Endodermal cell (in vitro differentiated cells): ENCODE measurements at regions not wholly inside any gene's neighbourhood (a gene's known extent, or its start where the extent isn't known, plus 50 kb on each side); places are given as distances from the start of the nearest gene placed in this dataset.
"Not testable (repeated sequence)": the region's sequence is repeated elsewhere in the genome, so short reads cannot be mapped to it uniquely, and the experiment has no call there.

Source experiments
- DNase-seq: peaks from one replicate; pipeline ENCODE4 v3.0.0-alpha.2; 2017
- H3K27ac ChIP-seq: 2 replicates; pipeline ENCODE4 v1.5.1; 2013; ENCODE audit warnings: mild to moderate bottlenecking, low read depth, low read length, moderate library complexity
- H3K27me3 ChIP-seq: 2 replicates; pipeline ENCODE4 v1.6.1; 2013; ENCODE audit warnings: mild to moderate bottlenecking, low read length, moderate library complexity; ENCODE audit not compliant: insufficient read depth, control insufficient read depth, poor library complexity, severe bottlenecking
- H3K36me3 ChIP-seq: 2 replicates; pipeline ENCODE4 v1.7.0; 2013; ENCODE audit warnings: mild to moderate bottlenecking, low read length, moderate library complexity; ENCODE audit not compliant: control insufficient read depth, insufficient read depth
- H3K4me1 ChIP-seq: one replicate; pipeline ENCODE4 v1.7.0; 2013; ENCODE audit warnings: low read length; ENCODE audit not compliant: control insufficient read depth, insufficient read depth
- H3K4me3 ChIP-seq: 2 replicates; pipeline ENCODE4 v1.5.1; 2013; ENCODE audit warnings: mild to moderate bottlenecking, low read length, moderate library complexity
- H3K9ac ChIP-seq: 2 replicates; pipeline ENCODE4 v1.6.1; 2013; ENCODE audit warnings: mild to moderate bottlenecking, low read length, moderate library complexity; ENCODE audit not compliant: poor library complexity, severe bottlenecking; ENCODE audit errors: extremely low read depth
- H3K9me3 ChIP-seq: 2 replicates; pipeline ENCODE4 v1.6.1; 2013; ENCODE audit warnings: mild to moderate bottlenecking, low read length, moderate library complexity; ENCODE audit not compliant: control insufficient read depth
- H3K27ac Mint-ChIP-seq: 2 replicates; pipeline ENCODE4 v1.8.0; 2020; ENCODE audit warnings: mixed read lengths
- H3K27me3 Mint-ChIP-seq: 2 replicates; pipeline ENCODE4 v1.8.0; 2021; ENCODE audit warnings: mild to moderate bottlenecking, mixed read lengths; ENCODE audit not compliant: insufficient read depth
- H3K36me3 Mint-ChIP-seq: 2 replicates; pipeline ENCODE4 v1.8.0; 2020; ENCODE audit warnings: low read depth, mixed read lengths
- H3K4me1 Mint-ChIP-seq: 2 replicates; pipeline ENCODE4 v1.8.0; 2020; ENCODE audit warnings: mixed read lengths
- H3K4me3 Mint-ChIP-seq: 2 replicates; pipeline ENCODE4 v1.8.0; 2020; ENCODE audit warnings: mild to moderate bottlenecking, moderate library complexity, mixed read lengths
- H3K9me3 Mint-ChIP-seq: 2 replicates; pipeline ENCODE4 v1.8.0; 2020; ENCODE audit warnings: mild to moderate bottlenecking, mixed read lengths
- CTCF ChIP-seq: fragments of 200-600 bp; sonication (generic); conservative IDR thresholded peaks from 2 replicates; pipeline ENCODE4 v1.5.0; 2021; ENCODE audit warnings: antibody characterized with exemption, mild to moderate bottlenecking
- WGBS, 2 experiments: methylation state at CpG; one replicate each; pipeline versions ENCODE4 v1.1.5 to v1.1.7; 2013; ENCODE audit warnings: missing lambda C conversion rate in 2 of 2, mixed read lengths in 1 of 2; ENCODE audit not compliant: insufficient coverage in 1 of 2, insufficient read length in 1 of 2; 5-methylcytosine and 5-hydroxymethylcytosine counted together

GRCh38 chr10:22119575-22119974 is 98.2 kb downstream of the EBLN1 start:
- DNase-seq, H3K36me3 ChIP-seq, H3K4me1 Mint-ChIP-seq, H3K27me3 ChIP-seq, H3K4me3 ChIP-seq, H3K27ac ChIP-seq, H3K27me3 Mint-ChIP-seq, H3K36me3 Mint-ChIP-seq, H3K9me3 ChIP-seq, H3K4me3 Mint-ChIP-seq, H3K9ac ChIP-seq, H3K27ac Mint-ChIP-seq, H3K4me1 ChIP-seq: not testable (repeated sequence)
- 83 to 92% methylated on average over 1 to 5 of the region's 5 CpGs for WGBS, 2 experiments
- peaks cover 43% of the 10 kb centered on the region for H3K9me3 Mint-ChIP-seq

- H3K4me3 Mint-ChIP-seq, result no peak overlapping the region
- TF ChIP-seq CTCF, result no peak
- Histone ChIP-seq H3K4me3 (no peak overlapping the region), H3K4me1 (no peaks in the 10 kb centered on the region), H3K27ac (no peak overlapping the region), H3K9ac (no peak overlapping the region), H3K36me3 (no peaks in the 10 kb centered on the region), H3K27me3 (no peaks in the 10 kb centered on the region), H3K9me3 (no peaks in the 10 kb centered on the region)
- H3K27ac Mint-ChIP-seq, result no peak overlapping the region
- 88 to 100% methylated on average over 2 to 3 of the region's 3 CpGs for WGBS, 2 experiments
- H3K36me3 Mint-ChIP-seq, result no peaks in the 10 kb centered on the region
- peaks cover 12% of the 10 kb centered on the region for H3K4me1 Mint-ChIP-seq
- H3K9me3 Mint-ChIP-seq, result no peaks in the 10 kb centered on the region
- DNase-seq, result no peak
- peaks cover 4% of the 10 kb centered on the region for H3K27me3 Mint-ChIP-seq
Measured at GRCh38 chr10:22111705-22112104, 106.1 kb downstream of the EBLN1 start.

GRCh38 chr10:22111260-22111659 is 106.6 kb downstream of the EBLN1 start:
- H3K36me3 Mint-ChIP-seq, result no peaks in the 10 kb centered on the region
- H3K27ac Mint-ChIP-seq, result no peak overlapping the region
- Histone ChIP-seq H3K4me3 (no peak overlapping the region), H3K9me3 (no peaks in the 10 kb centered on the region), H3K9ac (no peak overlapping the region), H3K4me1 (no peaks in the 10 kb centered on the region), H3K27ac (no peak overlapping the region), H3K36me3 (no peaks in the 10 kb centered on the region), H3K27me3 (no peaks in the 10 kb centered on the region)
- no peak for DNase-seq
- H3K9me3 Mint-ChIP-seq, result no peaks in the 10 kb centered on the region
- no peak overlapping the region for H3K4me3 Mint-ChIP-seq
- no peak for TF ChIP-seq CTCF
- 87 to 90% methylated on average over 2 to 4 of the region's 4 CpGs for WGBS, 2 experiments
- H3K4me1 Mint-ChIP-seq, result peaks cover 12% of the 10 kb centered on the region
- peaks cover 4% of the 10 kb centered on the region for H3K27me3 Mint-ChIP-seq

GRCh38 chr10:22110761-22111160 is 107.1 kb downstream of the EBLN1 start:
- peak; percentile 36 for DNase-seq
- Mint-ChIP-seq H3K27ac (no peak overlapping the region), H3K27me3 (peaks cover 4% of the 10 kb centered on the region), H3K4me1 (peaks cover 12% of the 10 kb centered on the region), H3K9me3 (no peaks in the 10 kb centered on the region), H3K36me3 (no peaks in the 10 kb centered on the region), H3K4me3 (no peak overlapping the region)
- H3K4me3 ChIP-seq, result no peak overlapping the region
- H3K9ac ChIP-seq, result no peak overlapping the region
- WGBS, 2 experiments, result 83 to 87% methylated on average over 1 to 3 of the region's 3 CpGs
- no peaks in the 10 kb centered on the region for H3K9me3 ChIP-seq
- TF ChIP-seq CTCF, result no peak
- no peak overlapping the region for H3K27ac ChIP-seq
- H3K27me3 ChIP-seq, result no peaks in the 10 kb centered on the region
- no peaks in the 10 kb centered on the region for H3K36me3 ChIP-seq
- H3K4me1 ChIP-seq, result no peaks in the 10 kb centered on the region
